AG09309 (cell line): ENCODE measurements at regions not wholly inside any gene's neighbourhood (a gene's known extent, or its start where the extent isn't known, plus 50 kb on each side); places are given as distances from the start of the nearest gene placed in this dataset.

Source experiments
- DNase-seq: peaks from one replicate; pipeline ENCODE4 v3.0.0-alpha.2; 2010; ENCODE audit warnings: low read depth
- H3K4me3 ChIP-seq: 2 replicates; pipeline ENCODE4 v1.5.1; 2011; ENCODE audit warnings: mild to moderate bottlenecking, low read depth, low read length, moderate library complexity; ENCODE audit not compliant: control insufficient read depth
- CTCF ChIP-seq: IDR thresholded peaks from 2 replicates; pipeline ENCODE4 v1.5.1; 2011; ENCODE audit warnings: mild to moderate bottlenecking, low read depth, low read length, inconsistent platforms; ENCODE audit not compliant: insufficient read depth, control insufficient read depth; ENCODE audit errors: missing control alignments

- no peak for DNase-seq
- TF ChIP-seq CTCF: no peak
- H3K4me3 ChIP-seq: no peak overlapping the region
Measured at GRCh38 chr1:177632923-177633615, 336.8 kb downstream of the SEC16B start.

GRCh38 chr1:177631770-177632169, 338.1 kb downstream of the SEC16B start:
- TF ChIP-seq CTCF: no peak
- DNase-seq: no peak
- H3K4me3 ChIP-seq: no peak overlapping the region

GRCh38 chr1:177629526-177629925, 340.3 kb downstream of the SEC16B start:
- no peak for TF ChIP-seq CTCF
- DNase-seq: no peak
- H3K4me3 ChIP-seq: no peak overlapping the region

DNA sequence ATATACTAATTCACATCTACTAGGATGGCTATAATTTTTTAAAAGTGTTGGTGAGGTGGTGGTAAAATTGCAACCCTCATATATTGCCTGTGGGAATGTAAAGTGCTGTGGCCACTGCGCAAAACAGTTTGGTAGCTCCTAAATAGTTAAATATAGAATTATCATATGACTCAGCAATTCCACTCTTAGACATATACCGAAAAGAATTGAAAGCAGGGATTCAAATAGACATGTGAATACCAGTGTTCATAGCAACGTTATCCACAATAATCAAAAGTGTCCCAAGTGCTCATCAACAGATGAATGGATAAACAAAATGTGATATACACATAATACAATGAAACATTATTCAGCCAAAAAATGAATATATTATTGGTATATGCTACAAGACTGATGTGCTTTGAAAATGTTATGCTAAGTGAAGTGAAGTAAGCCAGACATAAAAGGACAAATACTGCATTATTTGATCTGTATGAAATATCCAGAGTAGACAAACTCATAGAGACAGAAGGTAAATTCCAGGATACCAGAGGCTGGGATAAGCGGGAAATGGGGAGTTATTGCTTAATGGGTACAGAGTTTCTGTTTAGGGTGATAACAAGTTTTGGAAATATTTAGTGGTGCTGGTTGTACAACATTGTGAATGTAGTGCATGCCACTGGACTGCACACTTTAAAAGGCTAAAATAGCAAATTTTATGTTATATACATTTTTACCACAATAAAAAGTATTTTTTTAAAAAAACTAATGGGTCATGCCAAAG, 342.5 kb downstream of the SEC16B start:
- no peak for TF ChIP-seq CTCF
- no peak for DNase-seq

DNA sequence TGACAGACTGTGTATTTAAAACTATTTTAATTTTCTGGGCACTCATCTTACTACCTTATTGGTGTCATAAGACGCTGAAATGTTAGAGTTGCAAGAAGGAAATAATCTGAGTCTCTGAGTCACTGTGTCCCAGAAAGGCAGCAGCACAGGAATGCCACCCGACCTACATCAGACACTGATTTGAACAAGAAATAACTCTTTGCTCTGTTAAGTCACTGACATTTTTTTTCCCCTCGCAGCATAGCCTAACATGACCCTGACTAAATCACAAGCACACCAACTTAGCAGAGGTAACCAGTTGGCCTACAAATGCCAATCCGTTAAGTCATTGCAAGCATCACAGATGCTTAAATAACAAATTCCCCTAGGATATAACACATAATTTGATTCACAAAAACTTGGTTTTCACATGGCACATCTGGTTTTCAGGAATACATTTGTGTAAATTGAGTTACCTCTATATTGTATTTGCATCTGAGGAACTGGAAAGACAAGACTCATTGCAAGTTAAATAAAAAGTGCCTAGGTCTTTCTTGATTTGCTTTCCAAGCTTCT, 349.1 kb downstream of the SEC16B start:
- H3K4me3 ChIP-seq: no peak overlapping the region
- DNase-seq: no peak
- no peak for TF ChIP-seq CTCF

More for the DNA sequence above, 342.5 kb downstream of the SEC16B start:
- no peak overlapping the region for H3K4me3 ChIP-seq

DNA sequence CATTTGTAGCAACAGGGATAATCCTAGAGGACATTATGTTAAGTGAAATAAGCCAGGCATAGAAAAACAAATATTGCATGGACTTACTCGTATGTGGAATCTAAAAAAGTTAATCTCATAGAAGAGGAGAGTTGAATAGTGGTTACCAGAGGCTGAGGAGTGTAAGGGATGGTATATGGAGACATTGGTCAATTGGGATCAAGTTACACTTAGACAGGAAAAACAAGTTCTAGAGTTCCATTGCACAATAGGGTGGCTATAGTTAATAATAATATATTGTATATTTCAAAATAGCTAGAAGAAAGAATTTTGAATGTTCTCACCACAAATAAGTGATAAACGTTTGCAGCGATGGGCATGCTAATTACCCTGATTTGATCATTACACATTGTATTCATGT, 354.6 kb downstream of the SEC16B start:
- H3K4me3 ChIP-seq: no peak overlapping the region
- no peak for DNase-seq
- no peak for TF ChIP-seq CTCF
